ENCODE measurements at regions not wholly inside any gene's neighbourhood (a gene's known extent, or its start where the extent isn't known, plus 50 kb on each side); places are given as distances from the start of the nearest gene placed in this dataset.
"Not testable (repeated sequence)": the region's sequence is repeated elsewhere in the genome, so short reads cannot be mapped to it uniquely, and the experiment has no call there.

GRCh38 chr16:72455743-72456659 lies 284.0 kb upstream of the PMFBP1 start:
- no peak for DNase-seq (ENCODE audit: low read depth)

GRCh38 chr16:72453856-72454255 lies 281.9 kb upstream of the PMFBP1 start:
- DNase-seq (ENCODE audit: low read depth), result not testable (repeated sequence)

GRCh38 chr16:72444696-72445095 lies 272.7 kb upstream of the PMFBP1 start:
- no peak for DNase-seq (ENCODE audit: low read depth)

GRCh38 chr16:72443809-72444208 lies 271.9 kb upstream of the PMFBP1 start:
- no peak for DNase-seq (ENCODE audit: low read depth)

GRCh38 chr16:72442385-72443158 lies 270.6 kb upstream of the PMFBP1 start:
- no peak for DNase-seq (ENCODE audit: low read depth)

GRCh38 chr16:72437891-72438290 lies 265.9 kb upstream of the PMFBP1 start:
- DNase-seq (ENCODE audit: low read depth), result no peak

GRCh38 chr16:72434159-72434558 lies 262.2 kb upstream of the PMFBP1 start:
- DNase-seq (ENCODE audit: low read depth), result no peak

- DNase-seq (ENCODE audit: low read depth), result no peak
Observed at GRCh38 chr16:72430121-72430520, 258.2 kb upstream of the PMFBP1 start.

GRCh38 chr16:72429671-72430081 lies 257.7 kb upstream of the PMFBP1 start:
- no peak for DNase-seq (ENCODE audit: low read depth)

- no peak for DNase-seq (ENCODE audit: low read depth)
Observed at GRCh38 chr16:72428681-72429376, 256.9 kb upstream of the PMFBP1 start.

- DNase-seq (ENCODE audit: low read depth), result no peak
Observed at GRCh38 chr16:72427783-72428331, 255.9 kb upstream of the PMFBP1 start.

GRCh38 chr16:72427051-72427782 lies 255.3 kb upstream of the PMFBP1 start:
- no peak for DNase-seq (ENCODE audit: low read depth)

GRCh38 chr16:72426386-72426785 lies 254.4 kb upstream of the PMFBP1 start:
- no peak for DNase-seq (ENCODE audit: low read depth)

- DNase-seq (ENCODE audit: low read depth), result no peak
Observed at GRCh38 chr16:72425571-72426341, 253.8 kb upstream of the PMFBP1 start.

- no peak for DNase-seq (ENCODE audit: low read depth)
Observed at GRCh38 chr16:72424757-72425156, 252.8 kb upstream of the PMFBP1 start.

GRCh38 chr16:72422308-72422897 lies 250.4 kb upstream of the PMFBP1 start:
- DNase-seq (ENCODE audit: low read depth), result no peak

- DNase-seq (ENCODE audit: low read depth), result no peak
Observed at GRCh38 chr16:72419638-72420037, 247.7 kb upstream of the PMFBP1 start.

- DNase-seq (ENCODE audit: low read depth), result no peak
Observed at GRCh38 chr16:72415379-72415778, 243.4 kb upstream of the PMFBP1 start.

GRCh38 chr16:72410492-72410891 lies 238.5 kb upstream of the PMFBP1 start:
- no peak for DNase-seq (ENCODE audit: low read depth)

- DNase-seq (ENCODE audit: low read depth), result no peak
Observed at GRCh38 chr16:72409423-72409822, 237.5 kb upstream of the PMFBP1 start.

All from activated T-cell treated with anti-CD3 and anti-CD28 coated beads for 48 hours (primary cell).